Skeletal muscle satellite cell (primary cell): ENCODE measurements at regions not wholly inside any gene's neighbourhood (a gene's known extent, or its start where the extent isn't known, plus 50 kb on each side); places are given as distances from the start of the nearest gene placed in this dataset.
A peak's percentile ranks its signal among the peaks of the same experiment; 100 is the strongest.

ENCODE experiments used
- H3K27me3 ChIP-seq: 2 replicates; pipeline ENCODE4 v1.7.0; 2013; ENCODE audit warnings: low read length; ENCODE audit not compliant: control insufficient read depth, insufficient read depth
- H3K36me3 ChIP-seq: 2 replicates; pipeline ENCODE4 v1.7.0; 2013; ENCODE audit warnings: mild to moderate bottlenecking, control low read depth, low read length; ENCODE audit not compliant: insufficient read depth
- H3K4me1 ChIP-seq: 2 replicates; pipeline ENCODE4 v1.7.0; 2013; ENCODE audit warnings: low read length; ENCODE audit not compliant: control insufficient read depth, insufficient read depth
- H3K4me2 ChIP-seq: 2 replicates; pipeline ENCODE4 v1.7.0; 2013; ENCODE audit warnings: mild to moderate bottlenecking, low read length
- H3K4me3 ChIP-seq: 2 replicates; pipeline ENCODE4 v1.7.0; 2013; ENCODE audit warnings: low read length
- H3K9ac ChIP-seq: 2 replicates; pipeline ENCODE4 v1.7.0; 2013; ENCODE audit warnings: mild to moderate bottlenecking, low read depth, low read length, moderate library complexity
- H3K9me3 ChIP-seq: replicated peaks from 2 replicates; pipeline ENCODE4 v1.7.0; 2013; ENCODE audit warnings: mild to moderate bottlenecking, control low read depth, low read length

GRCh38 chr4:22970665-22971064, 277.9 kb downstream of the GBA3 start:
- no peaks in the 10 kb centered on the region for H3K9me3 ChIP-seq
- peak overlapping the region; percentile 75 for H3K4me2 ChIP-seq
- peak overlapping the region; percentile 41 for H3K9ac ChIP-seq
- H3K4me1 ChIP-seq = peaks cover 28% of the 10 kb centered on the region
- no peak overlapping the region for H3K4me3 ChIP-seq
- H3K27me3 ChIP-seq = no peaks in the 10 kb centered on the region
- no peaks in the 10 kb centered on the region for H3K36me3 ChIP-seq

GRCh38 chr4:22969287-22969896, 276.7 kb downstream of the GBA3 start:
- peak overlapping the region; percentile 19 for H3K4me3 ChIP-seq
- no peaks in the 10 kb centered on the region for H3K9me3 ChIP-seq
- no peaks in the 10 kb centered on the region for H3K27me3 ChIP-seq
- no peaks in the 10 kb centered on the region for H3K36me3 ChIP-seq
- H3K4me2 ChIP-seq = peak overlapping the region; percentile 75
- H3K9ac ChIP-seq = peak overlapping the region; percentile 41
- H3K4me1 ChIP-seq = peaks cover 28% of the 10 kb centered on the region

DNA sequence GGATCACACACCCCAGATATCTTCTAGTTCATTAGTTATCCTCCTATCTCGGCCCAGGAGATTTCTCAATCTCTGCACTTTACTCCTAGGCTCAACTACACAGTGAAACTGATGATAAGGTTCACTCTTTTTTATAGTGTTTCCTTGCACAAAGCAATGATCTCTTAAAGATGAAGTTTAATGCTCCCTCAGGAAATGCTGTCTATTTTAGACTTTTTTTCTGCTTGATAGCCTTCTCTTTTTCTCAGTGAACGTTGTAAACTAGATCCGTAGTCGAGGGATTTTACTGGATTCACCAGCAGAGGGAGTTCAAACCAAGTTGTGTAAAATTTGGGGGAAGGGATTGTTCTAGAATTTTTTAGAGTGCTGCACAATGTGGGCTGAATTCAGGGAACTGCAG, 269.6 kb downstream of the GBA3 start:
- no peaks in the 10 kb centered on the region for H3K9me3 ChIP-seq
- H3K4me2 ChIP-seq = no peak overlapping the region
- no peaks in the 10 kb centered on the region for H3K4me1 ChIP-seq
- H3K4me3 ChIP-seq = no peak overlapping the region
- H3K9ac ChIP-seq = no peak overlapping the region
- H3K27me3 ChIP-seq = no peaks in the 10 kb centered on the region
- no peaks in the 10 kb centered on the region for H3K36me3 ChIP-seq

- H3K27me3 ChIP-seq = no peaks in the 10 kb centered on the region
- H3K4me1 ChIP-seq = no peaks in the 10 kb centered on the region
- no peaks in the 10 kb centered on the region for H3K36me3 ChIP-seq
- no peak overlapping the region for H3K4me2 ChIP-seq
- H3K9ac ChIP-seq = no peak overlapping the region
- H3K9me3 ChIP-seq = no peaks in the 10 kb centered on the region
- no peak overlapping the region for H3K4me3 ChIP-seq
Measured at GRCh38 chr4:22959483-22959882, 266.7 kb downstream of the GBA3 start.

DNA sequence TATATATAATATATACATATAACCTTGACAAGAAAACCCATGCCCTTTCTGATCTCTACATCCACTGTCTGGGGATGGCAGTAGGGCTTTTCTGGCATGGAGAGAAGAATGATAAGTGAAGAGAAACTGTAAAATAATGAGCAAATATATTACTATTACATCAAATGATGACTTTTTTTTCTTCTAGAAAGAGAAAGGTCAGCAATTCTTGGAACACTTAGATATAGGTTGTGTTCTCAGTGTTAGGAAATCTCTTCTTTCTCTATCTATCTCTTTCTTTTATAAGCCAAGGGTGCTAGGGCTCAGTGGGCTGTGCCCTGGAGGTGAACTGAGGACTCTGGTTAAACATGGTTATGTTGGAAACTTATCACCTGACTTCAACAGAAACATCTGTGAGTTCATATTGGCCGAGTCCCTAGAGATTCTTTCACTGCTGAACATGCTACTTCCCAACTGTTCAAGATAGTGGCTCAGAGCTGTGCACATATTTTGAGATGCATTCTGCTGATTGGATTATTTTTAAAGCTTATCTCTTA, 265.1 kb downstream of the GBA3 start:
- Histone ChIP-seq H3K36me3 (no peaks in the 10 kb centered on the region), H3K4me3 (no peak overlapping the region), H3K4me2 (no peak overlapping the region), H3K27me3 (peaks cover 5% of the 10 kb centered on the region), H3K4me1 (no peaks in the 10 kb centered on the region), H3K9ac (no peak overlapping the region), H3K9me3 (no peaks in the 10 kb centered on the region)

DNA sequence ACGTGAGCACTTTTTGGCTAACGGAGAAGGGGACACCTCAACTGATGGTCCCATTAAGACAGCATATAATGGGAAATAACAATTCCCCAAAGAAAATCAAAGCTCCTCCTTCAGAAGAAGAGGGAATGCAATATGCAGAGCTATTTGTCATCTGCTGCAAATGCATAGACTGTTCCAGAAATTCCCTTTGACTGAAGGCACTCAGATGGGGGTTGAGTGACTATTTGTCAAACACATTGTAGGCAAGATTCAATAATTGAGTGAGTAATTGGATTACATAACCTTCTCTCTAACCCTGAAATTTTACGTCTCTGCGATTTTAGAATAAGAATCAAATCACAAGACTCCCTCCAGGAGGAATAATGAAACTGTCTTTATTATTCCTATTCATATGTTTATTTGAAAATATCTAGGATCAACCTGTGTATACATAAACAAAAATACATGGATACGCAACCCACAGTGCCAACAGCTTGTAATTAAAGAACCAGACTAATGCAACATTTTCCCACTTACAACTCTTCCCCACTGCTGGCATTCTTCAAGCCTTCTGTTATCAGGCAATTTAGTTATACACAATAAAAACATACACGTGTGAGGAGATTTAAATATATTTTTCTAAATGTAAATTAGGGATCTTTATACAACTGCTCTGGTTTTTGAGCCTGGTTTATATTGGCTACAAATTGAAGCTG, 256.6 kb downstream of the GBA3 start:
- Histone ChIP-seq H3K4me1 (no peaks in the 10 kb centered on the region), H3K4me3 (no peak overlapping the region), H3K9me3 (no peaks in the 10 kb centered on the region), H3K9ac (no peak overlapping the region), H3K36me3 (no peaks in the 10 kb centered on the region), H3K4me2 (no peak overlapping the region), H3K27me3 (peaks cover 24% of the 10 kb centered on the region)

DNA sequence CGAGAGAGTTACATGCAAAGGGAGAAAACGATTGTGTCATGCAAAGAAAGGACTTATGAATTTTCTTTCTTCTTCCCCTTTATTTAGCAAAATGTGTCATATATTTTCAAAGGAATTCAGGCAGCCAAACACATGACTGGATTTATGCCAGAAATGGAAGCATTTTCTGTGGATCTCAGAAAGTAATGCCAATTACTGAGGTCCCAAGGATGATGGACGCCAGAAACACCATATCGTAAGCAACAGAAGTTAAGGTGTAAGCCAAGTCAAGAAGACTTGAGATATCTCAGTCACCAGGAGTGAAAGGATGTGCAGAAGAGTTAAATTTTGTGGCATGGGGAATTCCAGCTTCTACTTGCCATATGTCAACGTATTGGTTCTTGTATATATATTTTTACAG, 255.1 kb downstream of the GBA3 start:
- H3K4me2 ChIP-seq = no peak overlapping the region
- H3K4me3 ChIP-seq = no peak overlapping the region
- H3K9me3 ChIP-seq = no peaks in the 10 kb centered on the region
- H3K4me1 ChIP-seq = no peaks in the 10 kb centered on the region
- peaks cover 19% of the 10 kb centered on the region for H3K27me3 ChIP-seq
- no peak overlapping the region for H3K9ac ChIP-seq
- no peaks in the 10 kb centered on the region for H3K36me3 ChIP-seq

DNA sequence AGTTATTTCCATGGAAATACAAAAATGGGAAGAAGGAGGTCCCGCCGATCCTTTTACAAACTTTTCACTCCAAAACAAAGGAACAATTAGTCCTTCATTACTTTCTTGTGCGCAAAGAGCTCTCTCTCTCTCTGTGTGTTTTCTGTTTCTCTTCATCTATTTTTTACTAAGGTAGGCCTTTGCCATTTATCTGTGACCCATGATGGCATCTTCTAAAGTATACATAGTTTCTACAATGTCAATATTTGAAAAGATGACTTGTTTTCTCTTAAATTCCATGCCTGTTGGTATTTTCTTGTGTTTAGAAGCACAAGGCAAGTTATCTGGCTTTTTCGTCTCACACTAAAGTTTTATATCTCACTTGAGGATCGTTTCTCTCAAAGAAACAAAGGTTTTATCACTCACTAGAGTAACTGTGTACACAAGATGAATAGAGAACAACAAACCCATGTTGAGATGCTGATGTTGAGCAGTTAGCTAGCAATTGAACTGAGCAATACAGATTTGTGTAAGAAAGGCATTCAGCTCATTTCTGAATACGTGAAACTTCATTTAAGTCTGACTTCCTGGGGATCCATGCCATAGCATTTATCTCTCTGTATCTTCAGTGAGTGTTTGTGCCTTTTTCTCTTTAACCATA, 250.3 kb downstream of the GBA3 start:
- Histone ChIP-seq H3K9me3 (no peaks in the 10 kb centered on the region), H3K4me1 (no peaks in the 10 kb centered on the region), H3K36me3 (no peaks in the 10 kb centered on the region), H3K4me3 (no peak overlapping the region), H3K4me2 (no peak overlapping the region), H3K9ac (no peak overlapping the region), H3K27me3 (peaks cover 10% of the 10 kb centered on the region)

GRCh38 chr4:22941688-22942375, 249.1 kb downstream of the GBA3 start:
- H3K27me3 ChIP-seq = peaks cover 8% of the 10 kb centered on the region
- H3K4me3 ChIP-seq = no peak overlapping the region
- no peak overlapping the region for H3K4me2 ChIP-seq
- H3K9me3 ChIP-seq = no peaks in the 10 kb centered on the region
- no peaks in the 10 kb centered on the region for H3K4me1 ChIP-seq
- no peak overlapping the region for H3K9ac ChIP-seq
- no peaks in the 10 kb centered on the region for H3K36me3 ChIP-seq

- Histone ChIP-seq H3K27me3 (peaks cover 4% of the 10 kb centered on the region), H3K4me3 (no peak overlapping the region), H3K4me1 (no peaks in the 10 kb centered on the region), H3K4me2 (no peak overlapping the region), H3K36me3 (no peaks in the 10 kb centered on the region), H3K9me3 (no peaks in the 10 kb centered on the region), H3K9ac (no peak overlapping the region)
Measured at GRCh38 chr4:22932326-22932725, 239.6 kb downstream of the GBA3 start.

DNA sequence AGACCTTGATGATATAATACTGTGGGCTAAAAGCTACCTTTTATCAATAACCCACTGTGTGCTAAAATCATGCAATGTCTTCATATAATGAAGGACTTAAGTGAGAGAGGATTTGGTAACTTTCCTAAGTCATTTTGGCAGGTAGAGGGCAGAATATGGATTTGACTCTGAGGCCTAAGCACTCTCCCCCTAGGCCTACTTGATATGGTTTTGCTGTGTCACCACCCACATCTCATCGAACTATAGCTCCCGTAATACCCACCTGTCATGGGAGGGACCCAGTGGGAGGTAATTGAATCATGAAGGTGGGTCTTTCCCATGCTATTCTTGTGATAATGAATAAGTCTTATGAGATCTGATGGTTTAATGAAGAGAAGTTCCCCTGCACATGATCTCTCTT, 229.7 kb downstream of the GBA3 start:
- Histone ChIP-seq H3K4me3 (no peak overlapping the region), H3K36me3 (no peaks in the 10 kb centered on the region), H3K9me3 (no peaks in the 10 kb centered on the region), H3K4me2 (no peak overlapping the region), H3K4me1 (no peaks in the 10 kb centered on the region), H3K27me3 (peaks cover 3% of the 10 kb centered on the region), H3K9ac (no peak overlapping the region)
